EL (cell line): ENCODE measurements at regions not wholly inside any gene's neighbourhood (a gene's known extent, or its start where the extent isn't known, plus 50 kb on each side); places are given as distances from the start of the nearest gene placed in this dataset.
A peak's percentile ranks its signal among the peaks of the same experiment; 100 is the strongest.

Source experiments
- DNase-seq: peaks from one replicate; pipeline ENCODE4 v3.0.0-alpha.2; 2016

DNA sequence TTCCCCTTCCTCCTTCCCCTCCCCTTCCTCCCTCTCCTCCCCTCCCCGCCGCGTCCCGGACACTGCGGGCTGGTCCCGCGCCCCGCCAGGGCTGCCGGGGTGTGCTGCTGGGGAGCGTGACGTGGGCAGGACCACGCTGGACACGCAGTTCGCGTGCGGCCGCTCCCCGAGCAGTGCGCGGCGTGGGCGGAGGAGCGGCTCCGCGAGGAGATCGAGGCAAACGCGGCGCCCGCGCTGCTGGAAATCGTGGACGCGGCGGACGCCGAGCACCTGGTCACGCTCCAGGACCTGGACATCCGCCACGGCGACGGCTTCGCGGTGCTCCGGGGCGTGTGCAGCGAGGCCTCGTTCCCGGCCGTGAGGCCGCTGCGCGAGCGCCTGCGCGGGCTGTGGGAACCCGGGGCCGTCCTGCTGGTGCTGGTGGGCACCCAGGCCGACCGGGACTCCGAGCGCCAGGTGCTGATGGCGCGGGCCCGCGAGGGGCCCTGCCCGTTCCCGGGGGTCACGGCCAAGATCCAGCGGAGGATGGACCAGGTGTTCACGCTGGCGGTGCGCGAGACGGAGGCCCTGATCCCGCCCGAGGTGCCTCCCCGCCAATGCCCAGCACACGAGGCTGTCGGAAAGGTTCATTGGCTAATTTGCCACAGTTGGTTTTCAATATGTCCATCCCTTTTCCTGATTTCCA is 84.3 kb downstream of the TNFAIP2 start:
- DNase-seq = peak; percentile 38

DNA sequence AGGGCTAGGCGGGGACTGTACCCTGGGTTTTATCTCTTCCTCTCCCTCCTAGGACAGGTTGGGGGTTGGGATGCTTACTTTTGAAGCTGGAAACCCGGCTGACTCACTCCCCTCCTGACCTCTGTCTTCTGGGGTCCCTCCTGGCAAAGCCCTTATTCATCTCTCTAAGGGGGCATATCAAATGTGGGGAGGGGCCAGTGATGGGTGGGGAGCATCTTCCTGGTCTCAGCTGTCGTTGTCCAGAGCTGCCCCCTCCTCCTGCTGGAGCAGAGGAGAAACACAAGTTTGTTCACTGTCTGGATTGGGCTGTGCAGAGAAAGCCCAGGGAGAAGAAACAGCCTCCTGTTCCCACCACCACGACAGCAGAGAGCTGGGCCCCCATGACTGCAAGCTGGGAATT is 85.8 kb downstream of the TNFAIP2 start:
- DNase-seq = no peak

DNA sequence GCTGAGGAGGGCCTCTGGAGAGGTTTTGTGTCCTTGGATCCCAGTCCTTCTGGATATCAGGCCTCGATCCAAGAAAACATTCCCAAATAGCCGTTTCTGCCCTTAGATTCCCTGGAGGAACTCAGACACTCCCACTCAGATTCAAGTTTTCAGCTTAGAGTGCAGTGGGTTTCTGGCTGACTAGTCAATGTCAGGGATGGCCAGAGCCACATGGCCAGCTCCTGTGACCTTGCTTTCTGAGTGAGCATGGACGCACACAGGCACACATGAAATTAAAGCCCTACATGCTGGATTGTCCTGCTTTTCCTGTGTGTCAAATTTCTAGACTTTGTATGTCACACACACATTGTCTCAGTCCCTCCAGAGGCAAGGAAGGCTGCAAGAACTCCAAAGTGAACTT is 86.2 kb downstream of the TNFAIP2 start:
- no peak for DNase-seq

DNA sequence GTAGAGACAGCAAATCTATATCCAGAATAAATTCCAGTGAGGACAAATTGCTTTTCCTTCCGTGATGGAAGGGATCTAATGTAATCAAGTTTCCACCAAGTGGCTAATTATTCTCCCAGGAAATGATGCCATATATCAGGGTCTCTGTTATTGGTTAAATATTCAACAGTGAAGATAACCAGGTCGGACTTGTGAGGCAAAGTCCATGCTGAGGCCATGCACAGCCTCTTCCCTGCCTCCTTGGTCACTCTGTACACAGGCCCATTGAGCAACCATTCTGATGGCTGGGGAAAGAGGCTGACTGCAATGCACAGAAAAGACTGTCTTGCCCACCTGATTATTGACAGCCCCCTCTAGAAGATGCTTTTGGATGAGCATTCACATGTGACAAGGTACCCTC is 90.1 kb downstream of the TNFAIP2 start:
- no peak for DNase-seq

DNA sequence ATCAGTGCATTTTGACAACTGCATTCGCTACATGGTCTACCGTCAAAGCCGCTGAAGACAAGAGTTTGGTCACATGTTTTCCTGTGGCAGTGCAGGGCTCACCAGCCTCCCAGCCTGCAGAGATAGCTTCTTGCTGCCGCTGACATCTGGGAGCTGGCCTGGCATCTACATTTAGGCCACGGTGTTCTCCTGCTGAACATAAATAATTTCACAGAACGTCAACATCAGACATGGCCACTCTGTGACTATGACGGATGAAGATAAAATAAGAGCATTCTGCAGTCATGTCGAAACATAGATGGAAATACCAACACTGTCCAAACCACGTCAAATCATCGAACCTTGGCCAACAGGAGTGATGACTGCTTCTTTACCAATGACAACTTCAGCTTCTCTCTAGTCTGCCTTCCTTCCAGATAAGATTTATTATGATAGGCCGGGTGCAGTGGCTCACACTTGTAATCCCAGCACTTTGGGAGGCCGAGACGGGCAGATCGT is 91.2 kb downstream of the TNFAIP2 start:
- no peak for DNase-seq

DNA sequence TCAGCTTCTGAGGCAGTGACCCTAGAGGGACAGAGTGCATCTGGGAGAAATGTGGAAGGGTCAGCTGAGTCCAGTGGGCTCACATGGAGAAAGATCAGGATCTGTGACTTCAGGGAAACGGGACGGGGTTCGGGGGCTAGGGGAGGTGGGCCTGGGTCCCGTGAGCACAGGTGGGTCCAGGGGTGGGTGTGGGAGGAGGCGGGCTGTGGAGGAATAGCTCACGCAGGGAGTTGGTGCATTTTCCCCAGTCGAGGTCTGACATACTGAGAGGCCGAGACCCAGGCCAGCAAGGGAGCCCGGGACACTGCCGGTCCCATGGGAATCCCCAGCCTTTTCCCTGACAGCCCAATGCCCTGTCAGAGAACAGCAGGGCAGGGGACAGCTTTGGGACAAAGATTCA is 93.1 kb downstream of the TNFAIP2 start:
- DNase-seq = no peak

DNA sequence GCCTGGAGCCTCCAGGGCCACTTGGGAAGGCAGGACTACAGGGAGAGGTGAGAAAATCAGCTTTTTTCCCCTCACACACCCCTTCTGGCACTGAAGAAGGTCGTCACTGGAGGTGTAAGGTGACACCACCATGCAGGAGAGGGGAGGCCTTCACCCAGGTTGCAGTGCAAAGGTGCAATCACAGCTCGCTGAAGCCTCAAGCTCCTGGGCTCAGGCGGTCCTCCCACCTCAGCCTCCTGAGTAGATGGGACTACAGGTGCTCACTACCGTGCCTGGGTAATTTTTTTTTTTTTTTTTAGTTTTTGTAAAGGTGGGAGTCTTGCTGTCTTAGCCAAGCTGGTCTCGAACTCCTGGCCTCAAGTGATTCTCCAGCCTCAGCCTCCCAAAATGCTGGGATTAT is 93.6 kb downstream of the TNFAIP2 start:
- DNase-seq = no peak

DNA sequence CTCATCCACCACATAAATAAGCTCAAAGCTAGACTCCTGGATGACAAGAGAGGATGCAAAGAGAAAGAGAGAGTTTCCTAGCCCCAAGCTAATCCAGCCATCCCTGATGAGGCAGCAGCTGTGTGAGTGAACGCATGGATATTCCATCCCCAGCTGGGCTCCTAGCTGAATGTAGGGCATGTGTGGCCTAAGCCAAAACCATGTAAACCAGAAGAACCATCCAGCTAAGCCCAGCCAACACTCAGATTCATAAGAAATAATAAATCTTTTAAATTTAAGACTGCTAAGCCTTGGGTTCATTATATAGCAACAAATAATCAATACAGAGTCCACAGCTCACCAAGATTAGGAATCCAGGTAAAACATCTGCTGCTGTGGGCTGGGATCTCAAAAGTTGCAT is 94.3 kb downstream of the TNFAIP2 start:
- DNase-seq = no peak

DNA sequence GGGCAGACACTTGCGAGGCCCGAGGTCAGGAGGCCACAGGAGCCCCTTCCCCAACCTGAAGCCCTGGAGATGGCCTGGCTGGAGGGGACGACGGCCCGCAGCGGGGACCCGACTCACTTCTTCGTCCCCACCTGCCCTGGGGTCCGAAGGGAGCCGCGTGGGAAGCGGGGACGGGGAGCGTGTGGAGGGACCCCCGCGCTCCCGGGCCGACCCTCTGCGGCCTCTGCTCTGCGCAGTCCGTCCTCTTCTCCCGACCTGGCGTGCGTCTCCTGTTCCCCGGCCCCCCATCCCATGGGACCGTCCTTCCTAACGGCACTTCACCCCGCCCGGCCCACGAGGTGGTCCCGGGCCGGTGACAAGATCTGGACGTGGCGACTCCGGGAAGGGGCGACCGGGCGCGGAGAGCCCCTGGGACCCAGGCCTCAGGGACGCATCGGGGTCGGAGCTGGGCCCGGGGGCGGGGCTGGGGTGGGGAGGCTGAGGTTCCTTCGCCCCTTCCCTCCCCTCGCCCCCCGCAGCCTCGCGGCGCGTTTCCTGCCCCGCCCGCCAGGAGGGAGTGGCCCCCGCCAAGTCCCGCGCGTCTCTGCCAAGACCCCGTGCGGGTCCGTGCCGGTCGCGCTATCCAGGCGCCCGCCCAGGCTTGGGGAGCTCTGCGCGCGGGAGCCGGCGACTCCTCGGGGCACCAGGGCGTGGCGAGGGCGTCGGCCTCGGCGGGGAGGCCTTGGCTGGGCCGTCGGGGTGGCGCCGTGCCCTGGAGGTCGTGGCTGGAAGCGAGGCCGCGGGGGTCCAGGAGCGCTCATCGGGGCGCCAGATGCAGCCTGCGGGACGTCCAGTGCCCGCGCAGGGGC is 97.1 kb downstream of the TNFAIP2 start:
- no peak for DNase-seq

DNA sequence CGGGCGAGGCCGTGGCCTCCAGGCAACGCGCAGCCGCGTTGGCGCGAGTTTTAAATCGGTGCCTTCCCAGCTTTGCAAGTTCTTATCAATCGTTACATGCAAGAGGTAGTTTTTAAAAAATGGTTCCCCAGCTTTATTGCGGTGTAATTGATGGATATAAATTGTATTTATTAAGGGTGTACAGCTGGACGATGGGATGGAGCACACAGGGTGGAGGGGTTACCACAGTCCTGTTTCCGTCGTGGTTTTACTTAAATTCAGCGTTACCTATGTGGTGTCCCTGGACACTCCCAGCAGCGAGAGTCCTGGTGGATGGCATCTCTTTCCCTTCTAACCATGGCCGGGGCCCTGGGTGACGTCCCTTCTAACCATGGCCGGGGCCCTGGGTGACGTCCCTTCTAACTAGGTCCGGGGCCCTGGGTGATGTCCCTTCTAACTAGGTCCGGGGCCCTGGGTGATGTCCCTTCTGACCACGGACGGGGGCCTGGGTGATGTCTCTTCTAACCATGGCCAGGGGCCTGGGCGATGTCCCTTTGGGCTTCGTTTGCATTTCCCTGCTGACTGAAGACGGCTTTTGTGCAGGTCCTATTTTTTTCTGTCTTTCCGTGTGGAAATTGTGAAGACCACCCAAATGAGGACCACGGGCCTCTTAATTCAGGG is 97.9 kb downstream of the TNFAIP2 start:
- DNase-seq = no peak

DNA sequence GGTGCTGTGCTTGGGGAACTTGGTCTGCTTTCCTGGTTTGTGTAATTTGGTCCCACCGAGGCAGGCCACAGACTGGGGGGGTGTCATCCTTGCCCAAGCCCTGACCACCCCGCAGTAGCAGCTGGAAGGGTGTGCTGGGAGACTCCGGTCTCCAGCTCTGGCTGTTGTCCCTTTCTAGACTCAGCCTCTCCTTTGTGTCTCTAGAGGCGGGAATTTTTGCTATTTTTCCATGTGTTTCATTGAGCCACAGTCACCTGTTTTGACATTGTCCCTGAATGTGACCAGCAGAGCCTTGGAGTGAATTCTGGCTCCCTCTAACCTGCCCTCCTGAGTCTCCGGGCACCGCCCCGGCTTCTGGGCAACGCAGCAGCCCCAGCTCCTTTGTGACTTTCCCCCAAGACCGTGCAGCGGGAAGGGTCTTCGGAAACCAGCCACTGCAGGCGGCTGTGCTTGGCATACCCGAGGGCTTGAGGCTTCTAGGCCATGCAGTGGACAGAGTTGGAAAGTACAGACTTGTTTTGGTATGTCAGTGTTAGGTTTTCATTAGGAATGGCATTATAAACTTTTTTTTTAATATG is 98.6 kb downstream of the TNFAIP2 start:
- DNase-seq = no peak

DNA sequence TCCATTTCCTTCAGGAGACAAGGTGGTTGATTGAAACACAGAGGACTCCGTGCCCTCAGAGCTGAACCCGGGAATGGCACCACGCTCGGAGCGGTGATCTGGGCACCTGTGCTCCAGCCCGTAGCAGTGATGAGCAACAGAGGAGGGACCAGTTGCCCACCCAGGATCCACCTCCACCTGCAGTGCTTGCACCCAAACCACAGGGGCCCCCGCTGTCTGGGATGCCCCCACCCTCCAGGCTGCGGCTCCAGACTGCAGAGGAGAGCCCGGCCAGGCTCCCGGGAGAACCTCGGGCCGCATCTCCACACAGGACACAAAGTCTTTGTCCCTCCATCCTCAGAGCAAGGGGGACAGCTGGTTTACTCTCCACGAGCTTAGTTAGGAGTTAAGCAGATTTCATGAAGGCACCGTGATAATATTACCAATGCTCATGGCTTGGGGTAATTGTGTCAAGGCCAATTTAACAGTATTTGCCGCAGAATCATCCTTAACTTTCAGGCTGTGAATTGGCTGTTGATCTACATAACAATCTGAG is 100.6 kb downstream of the TNFAIP2 start:
- DNase-seq = no peak

DNA sequence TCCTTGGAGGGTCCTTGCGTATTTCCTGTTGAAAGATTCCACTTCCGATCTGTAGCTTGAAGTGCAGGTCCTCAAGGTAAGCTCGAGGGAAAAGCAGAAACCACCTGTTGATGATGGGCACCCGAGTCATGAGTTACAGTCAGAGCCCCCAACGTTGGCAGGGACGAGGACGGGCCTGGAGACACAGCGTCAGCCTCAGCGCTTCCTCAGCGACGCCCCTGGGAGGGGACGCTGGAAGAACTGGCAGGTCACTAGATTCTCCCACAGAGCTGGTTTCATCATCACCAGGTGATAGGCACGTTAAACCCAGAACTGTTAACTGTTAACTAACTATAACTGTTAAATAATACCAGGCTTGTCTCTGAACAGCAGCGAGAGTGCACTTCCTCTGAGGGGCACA is 101.8 kb downstream of the TNFAIP2 start:
- DNase-seq = no peak

DNA sequence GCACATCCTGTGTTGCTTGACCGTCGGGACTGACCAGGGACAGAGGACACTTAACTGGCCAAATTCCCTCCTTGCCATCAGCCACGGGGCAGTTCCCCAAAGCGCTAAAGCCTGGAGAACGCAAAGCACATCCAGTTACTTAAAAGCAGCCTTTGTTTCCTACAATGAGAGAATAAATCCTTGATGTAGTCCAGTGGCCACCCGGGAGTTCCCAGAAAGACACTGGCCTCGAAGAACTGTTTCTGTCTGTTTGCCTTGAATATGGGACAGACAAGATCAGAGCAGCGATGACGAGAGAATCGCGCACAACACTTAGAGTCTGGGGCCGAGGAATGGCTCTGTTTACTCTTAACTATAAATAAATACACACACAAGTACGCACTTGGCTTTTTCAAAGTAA is 102.2 kb downstream of the TNFAIP2 start:
- DNase-seq = no peak

DNA sequence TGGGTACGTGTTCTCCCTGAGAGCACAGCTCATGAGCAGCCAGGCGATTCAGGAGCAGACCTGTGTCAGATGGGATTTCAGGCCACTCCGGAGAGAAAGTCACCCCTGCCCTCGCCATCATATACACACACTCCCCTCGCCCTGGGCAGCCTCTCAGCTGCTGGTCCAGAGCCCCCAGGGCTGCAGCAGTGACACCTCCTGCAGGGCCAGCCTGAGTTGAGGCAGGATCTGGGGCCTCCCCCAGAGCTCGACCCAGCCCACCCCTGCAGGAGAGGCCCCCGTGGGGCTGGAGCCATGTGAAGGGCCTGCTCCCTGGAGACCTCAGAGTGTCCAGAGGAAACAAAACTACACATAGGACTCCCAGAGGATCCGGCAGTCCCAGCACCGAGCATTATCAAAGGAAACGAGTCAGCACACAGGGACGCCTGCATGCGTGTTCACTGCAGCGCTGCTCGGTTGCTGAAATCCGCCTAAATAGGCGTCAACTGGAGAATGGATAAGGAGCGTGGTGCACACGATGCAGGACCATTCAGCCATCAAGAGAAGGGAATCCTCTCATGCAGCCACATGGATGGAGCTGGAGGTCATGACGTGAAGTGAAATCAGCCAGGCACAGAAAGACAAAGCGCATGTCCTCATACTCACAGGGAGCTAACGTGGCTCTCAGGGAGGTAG is 104.0 kb downstream of the TNFAIP2 start:
- DNase-seq = no peak

DNA sequence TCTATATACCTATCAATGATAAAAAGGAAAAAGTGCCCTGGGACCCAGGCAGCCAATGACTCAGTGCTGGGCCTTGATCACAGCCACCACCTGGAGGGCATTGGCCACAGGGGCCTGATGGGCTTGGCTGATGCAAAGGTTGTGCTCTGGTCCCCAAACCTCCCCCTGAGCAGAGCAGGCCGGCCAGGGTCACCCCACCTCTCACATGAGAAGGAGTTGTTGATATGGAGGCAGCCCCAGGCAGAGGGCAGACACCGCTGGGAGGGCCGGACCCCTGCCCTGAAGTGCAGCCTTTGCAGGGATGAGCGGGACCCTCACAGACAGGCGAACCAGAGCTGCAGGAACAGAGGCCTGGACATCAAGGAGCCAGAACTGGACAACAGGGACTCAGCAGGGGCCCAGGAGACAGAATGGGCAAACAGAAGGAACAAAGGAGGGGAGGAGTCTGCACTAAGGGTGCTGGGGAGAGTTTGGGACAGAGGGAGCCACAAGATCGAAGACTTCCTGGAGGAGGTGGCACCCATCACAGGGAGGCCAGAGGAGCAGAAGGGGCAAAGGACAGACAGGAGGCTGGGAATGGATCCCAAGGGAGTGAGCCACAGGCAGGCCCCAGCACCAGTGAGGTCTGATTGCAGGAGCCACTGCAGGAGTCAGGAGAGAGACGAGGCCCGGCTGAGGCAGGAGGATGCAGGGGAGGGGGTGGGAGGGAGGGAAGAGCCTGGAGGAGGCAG is 105.0 kb downstream of the TNFAIP2 start:
- no peak for DNase-seq

DNA sequence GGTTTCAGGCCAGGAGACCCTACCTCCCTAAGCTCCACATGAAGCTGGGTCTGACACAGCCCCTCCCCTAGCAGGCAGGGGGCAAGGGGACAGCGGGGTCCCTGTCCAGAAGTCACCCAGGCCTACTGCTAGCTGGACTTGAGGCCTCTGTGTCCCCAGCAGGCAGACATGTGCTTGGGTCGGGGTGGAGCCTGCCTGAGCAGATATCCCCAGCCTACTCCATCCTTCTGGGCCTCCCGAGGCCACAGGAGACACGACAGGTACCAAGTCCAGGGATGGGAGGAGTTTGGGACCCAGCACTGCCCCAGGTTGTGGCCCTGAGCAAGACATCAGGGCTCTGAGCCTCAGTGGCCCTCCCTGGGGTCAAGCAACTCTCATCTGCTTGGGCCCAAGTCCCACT is 105.2 kb upstream of the EIF5 start:
- DNase-seq = no peak

DNA sequence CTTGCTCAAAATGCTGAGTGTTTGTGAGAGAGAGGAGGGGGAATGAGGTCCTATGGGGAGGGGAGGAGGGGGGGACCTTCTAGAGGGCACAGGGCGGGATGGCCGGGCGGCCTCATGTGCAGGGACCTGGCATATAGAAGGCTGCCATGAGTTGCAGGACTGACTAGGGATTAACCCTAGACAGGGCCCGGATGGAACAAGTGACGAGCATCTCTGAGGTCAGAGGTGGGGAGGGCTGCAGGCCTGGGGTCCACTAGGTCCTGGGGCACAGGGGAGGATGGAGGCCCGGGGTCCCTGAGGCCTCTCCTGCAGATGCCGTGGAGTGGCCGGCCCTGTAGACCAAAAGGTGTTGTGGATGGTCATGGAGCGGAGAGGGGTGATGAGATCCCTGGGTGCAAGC is 104.0 kb upstream of the EIF5 start:
- DNase-seq = no peak

DNA sequence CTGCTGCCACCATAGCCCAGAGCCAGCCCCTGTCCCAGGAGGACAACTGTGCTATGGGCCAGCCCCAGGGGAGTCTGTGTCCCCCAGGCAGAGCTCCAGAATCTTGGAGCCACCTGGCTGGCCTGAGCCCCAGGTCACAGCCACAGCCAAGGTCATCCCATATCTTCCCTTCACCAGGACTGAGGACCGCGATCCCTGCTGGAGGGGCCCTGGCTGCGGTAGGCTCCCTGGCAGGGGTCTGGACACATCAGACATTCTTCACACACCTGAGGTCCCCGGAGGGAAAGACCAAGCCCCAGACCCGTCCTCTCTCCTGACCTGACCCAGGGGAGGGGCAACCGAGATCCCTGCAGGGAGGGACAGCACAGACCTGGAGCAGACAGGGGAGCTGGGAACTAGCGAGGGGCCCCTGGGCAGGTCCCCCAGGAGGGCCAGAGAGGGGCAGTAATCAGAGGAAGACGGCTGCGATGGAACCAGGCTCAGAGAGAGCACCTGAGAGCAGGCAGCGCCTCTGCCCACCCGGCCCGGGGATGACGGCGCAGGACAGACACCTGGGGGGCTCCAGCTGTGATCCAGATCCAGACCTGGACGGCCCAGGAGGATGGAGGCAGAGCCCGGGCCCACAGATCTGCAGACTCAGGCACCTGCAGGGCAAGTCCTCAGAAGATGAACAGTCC is 103.2 kb upstream of the EIF5 start:
- no peak for DNase-seq

DNA sequence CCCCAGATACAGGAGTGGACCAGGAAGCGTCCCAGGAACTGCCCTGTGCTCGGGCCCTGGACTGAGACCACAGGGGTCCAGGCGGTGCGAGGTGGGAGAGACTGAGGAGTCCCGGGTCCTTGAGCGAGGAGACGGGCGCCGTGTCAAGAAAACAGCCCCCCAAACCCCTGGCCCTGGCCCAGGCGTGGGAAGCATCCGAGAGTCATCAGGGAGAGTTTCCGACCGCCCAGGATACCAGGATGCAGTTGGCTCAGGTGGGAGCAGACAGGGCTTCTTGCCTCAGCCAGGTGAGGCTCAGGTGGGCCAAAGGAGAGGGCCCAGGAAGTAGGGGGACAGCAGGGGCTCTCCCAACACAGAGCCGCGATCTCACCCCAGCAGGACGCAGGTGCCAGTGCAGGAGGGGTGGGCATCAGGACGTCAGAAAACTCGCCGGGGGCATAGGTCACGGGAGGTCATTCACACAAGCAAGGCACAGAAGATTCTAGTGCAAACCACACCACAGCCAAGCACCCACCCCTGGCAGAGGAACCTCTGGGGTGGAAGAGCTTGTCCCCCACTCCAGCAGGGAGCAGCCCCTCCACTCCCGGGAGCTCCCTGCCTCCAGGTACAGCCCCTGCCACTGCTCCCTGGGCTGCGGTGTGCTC is 102.5 kb upstream of the EIF5 start:
- no peak for DNase-seq
